Fibroblast of lung (primary cell): ENCODE measurements at regions not wholly inside any gene's neighbourhood (a gene's known extent, or its start where the extent isn't known, plus 50 kb on each side); places are given as distances from the start of the nearest gene placed in this dataset.

Experiments
- DNase-seq, 2 donors: peaks; one replicate each; pipeline versions ENCODE4 v3.0.0 to v3.0.0-alpha.2; 2010; ENCODE audit warnings: low read depth in 2 of 2
- H2AFZ ChIP-seq: 2 replicates; pipeline ENCODE4 v1.5.1; 2012; ENCODE audit warnings: low read length, control low read depth, inconsistent platforms
- H3K27ac ChIP-seq: 2 replicates; pipeline ENCODE4 v1.5.1; 2011; ENCODE audit warnings: low read length, control low read depth; ENCODE audit not compliant: insufficient read depth
- H3K27me3 ChIP-seq: 2 replicates; pipeline ENCODE4 v1.5.1; 2011; ENCODE audit warnings: mild to moderate bottlenecking, low read length; ENCODE audit not compliant: control insufficient read depth, insufficient read depth
- H3K36me3 ChIP-seq: 2 replicates; pipeline ENCODE4 v1.5.1; 2011; ENCODE audit warnings: low read length; ENCODE audit not compliant: control insufficient read depth, insufficient read depth
- H3K4me1 ChIP-seq: 2 replicates; pipeline ENCODE4 v1.5.1; 2011; ENCODE audit warnings: low read length; ENCODE audit not compliant: control insufficient read depth, insufficient read depth; ENCODE audit errors: extremely low read depth
- H3K4me2 ChIP-seq: 2 replicates; pipeline ENCODE4 v1.5.1; 2011; ENCODE audit warnings: low read length, control low read depth; ENCODE audit not compliant: insufficient read depth; ENCODE audit errors: extremely low read depth
- H3K4me3 ChIP-seq, 4 experiments: fragments of 200-600 bp in 1 of 4; sonication (generic) in 1 of 4; replicated peaks in 1 of 4; 2 replicates each; pipeline ENCODE4 v1.5.1; 2011 to 2016; ENCODE audit warnings: low read length in 4 of 4, low read depth in 3 of 4, mild to moderate bottlenecking in 3 of 4, control low read depth in 2 of 4, inconsistent platforms in 1 of 4, mixed read lengths in 1 of 4; ENCODE audit not compliant: insufficient read depth in 1 of 4; ENCODE audit errors: control extremely low read depth in 1 of 4
- H3K79me2 ChIP-seq: 2 replicates; pipeline ENCODE4 v1.5.1; 2012; ENCODE audit warnings: mild to moderate bottlenecking, low read length, inconsistent platforms; ENCODE audit not compliant: control insufficient read depth, insufficient read depth
- H3K9ac ChIP-seq: 2 replicates; pipeline ENCODE4 v1.5.1; 2011; ENCODE audit warnings: mild to moderate bottlenecking, low read length, control low read depth; ENCODE audit not compliant: insufficient read depth
- H3K9me3 ChIP-seq: 2 replicates; pipeline ENCODE4 v1.5.1; 2012; ENCODE audit warnings: low read depth, low read length; ENCODE audit not compliant: control insufficient read depth, insufficient read depth
- H4K20me1 ChIP-seq: 2 replicates; pipeline ENCODE4 v1.5.1; 2011; ENCODE audit warnings: low read length; ENCODE audit not compliant: control insufficient read depth, insufficient read depth; ENCODE audit errors: extremely low read depth
- CTCF ChIP-seq, 2 donors: IDR thresholded peaks in 1 of 2; conservative IDR thresholded peaks in 1 of 2; 1 replicate in 1 of 2; 2 replicates in 1 of 2; pipeline ENCODE4 v1.5.1; 2011 to 2012; ENCODE audit warnings: low read length in 2 of 2, control low read depth in 1 of 2, inconsistent platforms in 1 of 2, low read depth in 1 of 2, mild to moderate bottlenecking in 1 of 2
- EZH2 ChIP-seq: IDR thresholded peaks from 2 replicates; pipeline ENCODE4 v1.5.1; 2012; ENCODE audit warnings: low read length, control low read depth, mild to moderate bottlenecking; ENCODE audit errors: missing control alignments

GRCh38 chr2:12048550-12048949 is 302.1 kb downstream of the LPIN1 start:
- H2AFZ ChIP-seq: no peak overlapping the region
- H3K9me3 ChIP-seq: no peaks in the 10 kb centered on the region
- no peaks in the 10 kb centered on the region for H4K20me1 ChIP-seq
- DNase-seq: no peak
- H3K4me1 ChIP-seq: peaks cover 9% of the 10 kb centered on the region
- no peak overlapping the region for H3K4me3 ChIP-seq
- no peak overlapping the region for H3K27ac ChIP-seq
- no peak overlapping the region for H3K4me2 ChIP-seq
- H3K36me3 ChIP-seq: no peaks in the 10 kb centered on the region
- H3K27me3 ChIP-seq: no peaks in the 10 kb centered on the region
- no peak overlapping the region for H3K9ac ChIP-seq
- TF ChIP-seq CTCF (conservative IDR thresholded peaks at IDR 0.05 in 1 of 2, IDR thresholded peaks at IDR 0.05 in 1 of 2; ENCODE audit: low read depth in 1 of 2, low read length in 2 of 2): peak in 1 of 2 donors; percentile 7
- no peak for TF ChIP-seq EZH2
- H3K79me2 ChIP-seq: no peaks in the 10 kb centered on the region

GRCh38 chr2:12050396-12050795 is 304.0 kb downstream of the LPIN1 start:
- Histone ChIP-seq H4K20me1 (no peaks in the 10 kb centered on the region), H3K9ac (no peak overlapping the region), H3K4me2 (peak overlapping the region; percentile 54), H3K4me3 (no peak overlapping the region), H3K27ac (peak overlapping the region; percentile 46), H3K9me3 (no peaks in the 10 kb centered on the region), H3K27me3 (no peaks in the 10 kb centered on the region), H3K4me1 (peaks cover 9% of the 10 kb centered on the region), H3K36me3 (no peaks in the 10 kb centered on the region), H2AFZ (no peak overlapping the region), H3K79me2 (no peaks in the 10 kb centered on the region)
- TF ChIP-seq EZH2: no peak
- TF ChIP-seq CTCF (conservative IDR thresholded peaks at IDR 0.05 in 1 of 2, IDR thresholded peaks at IDR 0.05 in 1 of 2; ENCODE audit: low read depth in 1 of 2, low read length in 2 of 2): peak; percentile 19 to 47
- DNase-seq: peak; percentile 75 to 92

- H3K4me3 ChIP-seq: no peak overlapping the region
- peak overlapping the region; percentile 1 for H3K4me2 ChIP-seq
- no peak overlapping the region for H3K9ac ChIP-seq
- no peaks in the 10 kb centered on the region for H3K27me3 ChIP-seq
- H3K79me2 ChIP-seq: no peaks in the 10 kb centered on the region
- H3K36me3 ChIP-seq: no peaks in the 10 kb centered on the region
- peak; percentile 72 to 88 for DNase-seq
- H4K20me1 ChIP-seq: no peaks in the 10 kb centered on the region
- TF ChIP-seq CTCF (conservative IDR thresholded peaks at IDR 0.05 in 1 of 2, IDR thresholded peaks at IDR 0.05 in 1 of 2; ENCODE audit: low read depth in 1 of 2, low read length in 2 of 2) (no peak), EZH2 (no peak)
- no peak overlapping the region for H2AFZ ChIP-seq
- H3K4me1 ChIP-seq: peaks cover 4% of the 10 kb centered on the region
- H3K27ac ChIP-seq: no peak overlapping the region
- H3K9me3 ChIP-seq: no peaks in the 10 kb centered on the region
These were observed 305.4 kb downstream of the LPIN1 start for GRCh38 chr2:12051831-12052230.
